Type B pancreatic cell (in vitro differentiated cells): ENCODE measurements at regions not wholly inside any gene's neighbourhood (a gene's known extent, or its start where the extent isn't known, plus 50 kb on each side); places are given as distances from the start of the nearest gene placed in this dataset.
"Not testable (repeated sequence)": the region's sequence is repeated elsewhere in the genome, so short reads cannot be mapped to it uniquely, and the experiment has no call there.

Experiments
- DNase-seq: peaks from one replicate; pipeline ENCODE4 v3.0.0; 2021; ENCODE audit warnings: mixed read lengths; ENCODE audit not compliant: unreplicated experiment; ENCODE audit errors: extremely low spot score
- H3K27ac Mint-ChIP-seq: 2 replicates; pipeline ENCODE4 v1.8.0; 2021; ENCODE audit warnings: mild to moderate bottlenecking, mixed read lengths
- H3K27me3 Mint-ChIP-seq: 2 replicates; pipeline ENCODE4 v1.8.0; 2021; ENCODE audit warnings: mixed read lengths
- H3K36me3 Mint-ChIP-seq: 2 replicates; pipeline ENCODE4 v1.8.0; 2021; ENCODE audit warnings: mixed read lengths
- H3K4me1 Mint-ChIP-seq: one replicate; pipeline ENCODE4 v1.8.0; 2021; ENCODE audit warnings: mixed read lengths; ENCODE audit not compliant: unreplicated experiment
- H3K4me3 Mint-ChIP-seq: 2 replicates; pipeline ENCODE4 v1.8.0; 2021; ENCODE audit warnings: mild to moderate bottlenecking, mixed read lengths
- H3K9me3 Mint-ChIP-seq: 2 replicates; pipeline ENCODE4 v1.8.0; 2021; ENCODE audit warnings: mixed read lengths
- TF ChIP-seq, protein P1 (sequence below): fragments of 200-600 bp; sonication (generic); conservative IDR thresholded peaks from 2 replicates; pipeline ENCODE4 v1.5.0; 2021; ENCODE audit warnings: antibody characterized with exemption, mild to moderate bottlenecking

DNA sequence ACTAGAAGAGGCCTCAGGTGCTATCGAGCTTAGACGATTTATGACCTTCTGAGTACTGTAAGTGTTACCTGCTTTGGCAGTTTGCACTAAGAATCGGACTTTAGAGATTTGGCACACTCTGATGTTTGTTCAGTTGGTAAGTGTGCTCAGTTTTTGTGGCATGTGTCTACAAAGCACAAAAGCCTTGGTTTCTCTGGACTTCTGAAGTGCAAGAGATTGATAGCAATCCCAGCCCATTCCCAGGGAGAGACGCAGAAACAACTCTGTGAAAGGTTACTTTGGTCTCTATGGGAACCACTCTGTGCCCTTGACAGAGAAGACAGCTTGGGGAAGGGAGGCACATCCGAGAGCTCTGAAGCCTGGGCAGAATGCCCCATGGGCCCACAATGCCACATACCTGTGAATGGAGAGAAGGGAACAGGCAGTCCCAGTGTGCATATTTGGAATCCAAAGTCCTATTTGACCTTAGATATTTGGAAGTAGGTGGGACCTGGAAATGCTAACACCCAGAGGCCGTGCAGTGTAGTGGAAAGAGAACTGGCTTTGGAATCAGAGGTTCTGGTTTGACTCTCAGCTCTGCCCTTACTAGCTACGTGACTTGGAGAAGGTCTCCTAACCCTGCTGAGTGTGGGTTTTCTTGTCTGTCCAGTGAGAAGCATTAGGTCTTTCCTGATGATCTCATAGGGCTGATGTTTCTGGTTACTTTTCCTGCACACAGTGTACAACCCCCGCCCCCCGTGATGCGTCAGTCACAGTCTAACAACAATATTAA, 194.3 kb upstream of the VLDLR start:
- peaks cover 23% of the 10 kb centered on the region for H3K4me1 Mint-ChIP-seq
- no peaks in the 10 kb centered on the region for H3K27me3 Mint-ChIP-seq
- H3K36me3 Mint-ChIP-seq = no peaks in the 10 kb centered on the region
- no peak for DNase-seq
- TF ChIP-seq, protein P1, sequence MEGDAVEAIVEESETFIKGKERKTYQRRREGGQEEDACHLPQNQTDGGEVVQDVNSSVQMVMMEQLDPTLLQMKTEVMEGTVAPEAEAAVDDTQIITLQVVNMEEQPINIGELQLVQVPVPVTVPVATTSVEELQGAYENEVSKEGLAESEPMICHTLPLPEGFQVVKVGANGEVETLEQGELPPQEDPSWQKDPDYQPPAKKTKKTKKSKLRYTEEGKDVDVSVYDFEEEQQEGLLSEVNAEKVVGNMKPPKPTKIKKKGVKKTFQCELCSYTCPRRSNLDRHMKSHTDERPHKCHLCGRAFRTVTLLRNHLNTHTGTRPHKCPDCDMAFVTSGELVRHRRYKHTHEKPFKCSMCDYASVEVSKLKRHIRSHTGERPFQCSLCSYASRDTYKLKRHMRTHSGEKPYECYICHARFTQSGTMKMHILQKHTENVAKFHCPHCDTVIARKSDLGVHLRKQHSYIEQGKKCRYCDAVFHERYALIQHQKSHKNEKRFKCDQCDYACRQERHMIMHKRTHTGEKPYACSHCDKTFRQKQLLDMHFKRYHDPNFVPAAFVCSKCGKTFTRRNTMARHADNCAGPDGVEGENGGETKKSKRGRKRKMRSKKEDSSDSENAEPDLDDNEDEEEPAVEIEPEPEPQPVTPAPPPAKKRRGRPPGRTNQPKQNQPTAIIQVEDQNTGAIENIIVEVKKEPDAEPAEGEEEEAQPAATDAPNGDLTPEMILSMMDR = no peak
- H3K27ac Mint-ChIP-seq = peak overlapping the region; percentile 59
- H3K9me3 Mint-ChIP-seq = no peaks in the 10 kb centered on the region
- no peak overlapping the region for H3K4me3 Mint-ChIP-seq

DNA sequence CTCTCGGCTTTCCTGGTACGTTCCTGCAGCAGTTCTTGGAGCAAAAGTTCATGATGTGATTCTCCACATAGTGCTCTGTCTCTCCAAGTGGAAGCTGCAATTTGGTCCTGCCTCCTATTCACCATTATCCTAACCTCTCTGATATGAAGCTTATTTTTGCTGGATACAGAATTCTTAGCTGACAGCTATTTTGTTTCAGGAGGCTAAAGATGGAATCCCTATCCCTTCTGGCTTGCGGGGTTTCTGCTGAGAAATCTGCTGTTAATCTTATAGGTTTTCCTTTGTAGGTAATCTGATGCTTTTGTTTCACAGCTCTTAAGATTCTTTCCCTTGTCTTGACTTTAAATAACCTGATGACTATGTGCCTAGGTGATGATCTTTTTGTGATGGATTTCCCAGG, 181.6 kb upstream of the VLDLR start:
- TF ChIP-seq, protein P1 = no peak
- Mint-ChIP-seq H3K4me3 (no peak overlapping the region), H3K9me3 (peaks cover 28% of the 10 kb centered on the region), H3K27me3 (no peaks in the 10 kb centered on the region), H3K27ac (no peak overlapping the region), H3K4me1 (no peaks in the 10 kb centered on the region), H3K36me3 (peaks cover 6% of the 10 kb centered on the region)
- no peak for DNase-seq

DNA sequence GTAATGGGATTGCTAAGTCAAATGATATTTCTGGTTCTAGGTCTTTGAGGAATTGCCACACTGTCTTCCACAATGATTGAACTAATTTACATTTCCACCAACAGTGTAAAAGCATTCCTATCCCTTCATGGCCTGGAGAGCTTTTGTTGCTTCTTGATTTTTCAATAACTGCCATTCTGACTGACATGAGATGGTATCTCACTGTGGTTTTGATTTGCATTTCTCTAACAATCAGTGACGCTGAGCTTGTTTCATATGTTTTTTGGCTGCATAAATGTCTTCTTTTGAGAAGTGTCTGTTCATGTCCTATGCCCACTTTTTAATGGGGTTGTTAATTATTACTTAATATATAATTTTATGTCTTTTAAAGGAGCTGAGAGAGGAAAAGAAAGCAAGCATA, 177.7 kb upstream of the VLDLR start:
- H3K4me3 Mint-ChIP-seq, H3K27me3 Mint-ChIP-seq, DNase-seq, H3K36me3 Mint-ChIP-seq, H3K4me1 Mint-ChIP-seq, H3K27ac Mint-ChIP-seq: not testable (repeated sequence)
- H3K9me3 Mint-ChIP-seq = peaks cover 23% of the 10 kb centered on the region

DNA sequence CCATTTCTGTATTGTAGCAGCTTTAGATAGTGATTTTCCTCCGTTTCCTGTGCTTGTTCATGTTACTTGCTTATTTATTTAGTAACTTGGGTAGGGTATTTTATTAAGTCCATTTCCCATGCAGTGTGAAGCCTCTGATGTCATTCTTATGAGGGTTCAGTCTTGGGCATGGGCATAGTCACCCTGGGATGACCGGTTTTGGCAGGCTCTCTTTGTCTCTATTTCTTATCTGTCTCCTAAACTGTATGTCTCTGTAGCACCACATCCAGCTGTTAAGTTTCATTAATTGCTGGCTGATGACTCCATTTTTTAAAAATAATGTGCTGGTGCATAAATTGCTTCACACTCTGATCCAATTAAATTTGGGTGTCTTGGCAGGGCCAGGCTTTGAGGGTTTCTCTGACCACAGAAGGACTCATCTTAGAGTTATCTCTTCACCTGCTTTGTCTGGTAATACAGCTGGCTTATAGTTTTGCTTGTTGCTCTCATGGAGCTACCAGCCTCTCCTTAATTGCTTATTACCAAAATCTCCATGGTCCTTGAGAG, 173.3 kb upstream of the VLDLR start:
- Mint-ChIP-seq H3K4me1 (peaks cover 13% of the 10 kb centered on the region), H3K27ac (no peak overlapping the region), H3K9me3 (peaks cover 7% of the 10 kb centered on the region), H3K27me3 (no peaks in the 10 kb centered on the region), H3K4me3 (no peak overlapping the region), H3K36me3 (no peaks in the 10 kb centered on the region)
- TF ChIP-seq, protein P1 = no peak
- no peak for DNase-seq

DNA sequence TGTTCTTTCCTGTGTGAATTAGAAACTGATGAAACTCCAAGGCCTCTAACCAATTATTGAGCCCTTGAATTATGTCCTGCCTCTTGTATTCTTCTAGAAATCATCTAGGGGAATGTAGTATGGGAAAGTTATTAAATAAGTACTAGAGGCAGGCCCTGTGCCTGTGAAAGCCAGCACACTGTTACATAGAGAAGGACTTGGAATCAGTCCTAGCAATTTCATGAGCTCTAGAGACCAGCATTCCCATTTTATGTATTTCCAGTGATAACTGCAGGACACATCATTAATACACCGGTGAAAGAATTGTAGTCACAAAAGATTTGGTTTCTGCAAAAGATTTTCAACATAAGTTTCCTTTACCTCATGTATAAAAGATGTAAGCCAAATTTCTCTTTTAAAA, 168.5 kb upstream of the VLDLR start:
- Mint-ChIP-seq H3K4me1 (peaks cover 28% of the 10 kb centered on the region), H3K27me3 (no peaks in the 10 kb centered on the region), H3K9me3 (no peaks in the 10 kb centered on the region), H3K4me3 (no peak overlapping the region), H3K36me3 (no peaks in the 10 kb centered on the region), H3K27ac (no peak overlapping the region)
- TF ChIP-seq, protein P1 = no peak
- DNase-seq = no peak

DNA sequence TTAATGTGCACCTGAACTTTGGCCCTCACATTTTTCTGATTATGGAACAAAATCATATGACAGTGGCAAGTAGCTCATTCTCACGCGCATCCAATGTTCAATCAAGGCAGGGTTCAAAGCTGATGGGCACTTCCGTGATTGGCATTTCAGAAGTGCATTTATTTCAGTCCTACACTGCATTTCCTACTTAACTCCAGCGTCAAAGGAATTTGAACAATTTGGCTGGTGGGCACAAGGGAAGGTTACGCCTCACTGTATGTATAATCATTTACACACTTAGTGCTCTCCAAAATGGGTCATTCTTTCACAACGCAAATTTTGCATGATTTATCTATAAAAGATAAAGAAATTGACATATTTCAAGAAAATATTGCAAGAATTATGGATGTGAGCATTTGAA, 167.9 kb upstream of the VLDLR start:
- H3K27me3 Mint-ChIP-seq = no peaks in the 10 kb centered on the region
- no peaks in the 10 kb centered on the region for H3K9me3 Mint-ChIP-seq

More for the DNA sequence above, 167.9 kb upstream of the VLDLR start:
- no peaks in the 10 kb centered on the region for H3K36me3 Mint-ChIP-seq
- no peak overlapping the region for H3K4me3 Mint-ChIP-seq
- H3K4me1 Mint-ChIP-seq = peaks cover 28% of the 10 kb centered on the region
- no peak for DNase-seq
- no peak overlapping the region for H3K27ac Mint-ChIP-seq
- TF ChIP-seq, protein P1 = no peak
